OCI-LY3 (cell line): ENCODE measurements at regions not wholly inside any gene's neighbourhood (a gene's known extent, or its start where the extent isn't known, plus 50 kb on each side); places are given as distances from the start of the nearest gene placed in this dataset.

Source experiments
- H2AFZ ChIP-seq: fragments of 200-600, 300-600 bp; shearing (Covaris generic); 2 replicates; pipeline ENCODE4 v1.6.0; 2014; ENCODE audit warnings: antibody characterized with exemption, low read depth, low read length
- H3K27ac ChIP-seq: fragments of 200-600, 300-600 bp; sonication (generic); 2 replicates; pipeline ENCODE4 v1.5.1; 2014; ENCODE audit warnings: mild to moderate bottlenecking, low read length, moderate library complexity, mixed read lengths
- H3K27me3 ChIP-seq: fragments of 200-600, 300-600 bp; sonication (generic); 2 replicates; pipeline ENCODE4 v1.6.1; 2014; ENCODE audit warnings: low read depth, low read length, mixed read lengths
- H3K36me3 ChIP-seq: fragments of 200-600, 300-600 bp; sonication (generic); replicated peaks from 2 replicates; pipeline ENCODE3; 2014; ENCODE audit warnings: low read depth, low read length, mixed read lengths
- H3K4me1 ChIP-seq: fragments of 300-600, 200-600 bp; sonication (generic); 2 replicates; pipeline ENCODE4 v1.6.1; 2014; ENCODE audit warnings: low read length, mixed read lengths
- H3K4me2 ChIP-seq: fragments of 200-600, 300-600 bp; sonication (generic); 2 replicates; pipeline ENCODE4 v1.6.1; 2014; ENCODE audit warnings: low read length, mixed read lengths
- H3K4me3 ChIP-seq: fragments of 300-600, 200-600 bp; sonication (generic); 2 replicates; pipeline ENCODE4 v1.5.1; 2014; ENCODE audit warnings: antibody characterized with exemption, mild to moderate bottlenecking, low read length, moderate library complexity
- H3K79me2 ChIP-seq: fragments of 300-600, 200-600 bp; shearing (Covaris generic); 2 replicates; pipeline ENCODE4 v1.6.1; 2014; ENCODE audit warnings: mild to moderate bottlenecking, low read length, mixed read lengths
- H3K9ac ChIP-seq: fragments of 300-600, 200-600 bp; shearing (Covaris generic); 2 replicates; pipeline ENCODE4 v1.6.0; 2014; ENCODE audit warnings: mild to moderate bottlenecking, low read length, moderate library complexity
- H3K9me3 ChIP-seq: fragments of 200-600, 300-600 bp; shearing (Covaris generic); 2 replicates; pipeline ENCODE4 v1.6.1; 2014; ENCODE audit warnings: low read length, mixed read lengths; ENCODE audit not compliant: insufficient read depth
- H4K20me1 ChIP-seq: fragments of 200-600, 300-600 bp; sonication (generic); 2 replicates; pipeline ENCODE4 v1.6.1; 2016; ENCODE audit warnings: low read length, mixed read lengths; ENCODE audit not compliant: insufficient read depth
- EZH2phosphoT487 ChIP-seq: fragments of 200-600 bp; shearing (Covaris generic); IDR thresholded peaks from 2 replicates; pipeline ENCODE4 v1.6.1; 2018; ENCODE audit warnings: antibody characterized with exemption, mixed run types, low read depth
- TF ChIP-seq, protein P1 (sequence below): fragments of 200-600, 300-600 bp; sonication (generic); IDR thresholded peaks from 2 replicates; pipeline ENCODE4 v1.5.1; 2014; ENCODE audit warnings: antibody characterized with exemption, low read length, low read depth

DNA sequence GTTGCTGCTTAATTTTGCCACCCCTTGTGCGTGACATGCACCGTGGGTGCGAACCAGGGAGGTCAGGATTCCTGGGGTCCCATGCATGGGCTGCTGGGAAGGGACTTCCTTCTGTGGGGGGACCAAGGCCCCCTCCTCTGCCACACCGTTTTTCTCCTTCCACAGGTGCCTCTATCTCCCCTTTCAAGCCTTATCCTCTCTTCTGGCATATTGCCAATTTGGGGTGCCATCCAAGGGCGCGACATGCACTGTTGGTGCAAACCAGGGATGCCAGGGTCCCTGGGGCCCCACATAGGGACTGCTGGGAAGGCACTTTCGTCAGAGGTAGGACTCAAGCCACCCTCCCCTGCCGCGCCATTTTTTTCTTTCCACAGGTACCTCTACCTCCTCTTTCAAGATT is 289.0 kb downstream of the ALG10 start:
- H3K9me3 ChIP-seq: no peaks in the 10 kb centered on the region
- H3K4me2 ChIP-seq: no peak overlapping the region
- H3K27ac ChIP-seq: no peak overlapping the region
- no peak overlapping the region for H2AFZ ChIP-seq
- H3K36me3 ChIP-seq: no peaks in the 10 kb centered on the region
- TF ChIP-seq EZH2phosphoT487: no peak
- TF ChIP-seq, protein P1, sequence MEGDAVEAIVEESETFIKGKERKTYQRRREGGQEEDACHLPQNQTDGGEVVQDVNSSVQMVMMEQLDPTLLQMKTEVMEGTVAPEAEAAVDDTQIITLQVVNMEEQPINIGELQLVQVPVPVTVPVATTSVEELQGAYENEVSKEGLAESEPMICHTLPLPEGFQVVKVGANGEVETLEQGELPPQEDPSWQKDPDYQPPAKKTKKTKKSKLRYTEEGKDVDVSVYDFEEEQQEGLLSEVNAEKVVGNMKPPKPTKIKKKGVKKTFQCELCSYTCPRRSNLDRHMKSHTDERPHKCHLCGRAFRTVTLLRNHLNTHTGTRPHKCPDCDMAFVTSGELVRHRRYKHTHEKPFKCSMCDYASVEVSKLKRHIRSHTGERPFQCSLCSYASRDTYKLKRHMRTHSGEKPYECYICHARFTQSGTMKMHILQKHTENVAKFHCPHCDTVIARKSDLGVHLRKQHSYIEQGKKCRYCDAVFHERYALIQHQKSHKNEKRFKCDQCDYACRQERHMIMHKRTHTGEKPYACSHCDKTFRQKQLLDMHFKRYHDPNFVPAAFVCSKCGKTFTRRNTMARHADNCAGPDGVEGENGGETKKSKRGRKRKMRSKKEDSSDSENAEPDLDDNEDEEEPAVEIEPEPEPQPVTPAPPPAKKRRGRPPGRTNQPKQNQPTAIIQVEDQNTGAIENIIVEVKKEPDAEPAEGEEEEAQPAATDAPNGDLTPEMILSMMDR: no peak
- H3K4me1 ChIP-seq: no peaks in the 10 kb centered on the region
- no peaks in the 10 kb centered on the region for H3K79me2 ChIP-seq
- H3K9ac ChIP-seq: no peak overlapping the region
- no peaks in the 10 kb centered on the region for H4K20me1 ChIP-seq
- no peak overlapping the region for H3K4me3 ChIP-seq
- no peaks in the 10 kb centered on the region for H3K27me3 ChIP-seq

DNA sequence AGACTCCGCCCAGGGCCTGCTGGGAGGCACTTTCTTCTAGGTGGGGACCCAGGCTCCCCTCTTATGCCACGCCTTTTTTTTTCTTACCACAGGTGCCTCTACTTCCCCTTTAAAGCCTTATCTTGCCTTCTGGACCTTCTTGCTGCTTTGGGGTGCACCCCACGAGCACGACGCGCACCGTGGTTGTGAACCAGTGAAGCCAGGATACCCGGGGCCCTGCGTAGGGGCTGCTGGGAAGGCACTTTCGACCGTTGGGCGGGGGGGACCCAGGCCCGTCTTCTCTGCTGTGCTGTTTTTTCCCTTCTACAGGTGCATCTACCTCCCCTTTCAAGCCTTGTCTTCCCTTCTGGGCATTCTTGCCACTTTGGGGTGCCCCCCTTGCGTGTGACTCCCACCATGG is 305.4 kb downstream of the ALG10 start:
- no peak overlapping the region for H3K27ac ChIP-seq
- no peak overlapping the region for H3K4me3 ChIP-seq
- no peaks in the 10 kb centered on the region for H3K36me3 ChIP-seq
- no peak overlapping the region for H3K9ac ChIP-seq
- H3K9me3 ChIP-seq: no peaks in the 10 kb centered on the region
- no peaks in the 10 kb centered on the region for H3K4me1 ChIP-seq
- no peak for TF ChIP-seq EZH2phosphoT487
- TF ChIP-seq, protein P1: no peak
- no peaks in the 10 kb centered on the region for H3K27me3 ChIP-seq
- H3K4me2 ChIP-seq: no peak overlapping the region
- no peaks in the 10 kb centered on the region for H4K20me1 ChIP-seq
- H3K79me2 ChIP-seq: no peaks in the 10 kb centered on the region
- no peak overlapping the region for H2AFZ ChIP-seq

DNA sequence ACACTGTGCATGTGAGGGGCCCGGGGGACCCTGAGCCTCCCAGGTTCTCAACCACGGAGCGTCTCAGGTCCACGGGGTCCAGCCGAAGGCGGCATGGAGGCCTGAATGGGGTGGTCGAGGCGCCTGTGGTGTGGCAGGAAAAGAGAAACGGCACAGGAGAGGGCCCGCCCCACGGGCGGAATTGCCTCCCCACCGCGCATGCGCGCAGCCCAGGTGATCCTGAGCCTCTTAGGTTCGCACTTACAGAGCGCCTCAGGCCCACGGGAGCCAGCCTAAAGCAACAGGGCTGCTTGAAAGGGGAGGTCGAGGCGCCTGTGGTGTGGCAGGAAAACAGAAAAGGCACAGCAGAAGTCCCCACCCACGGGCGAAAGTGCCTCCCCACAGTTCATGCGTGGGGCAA is 311.0 kb downstream of the ALG10 start:
- H3K79me2 ChIP-seq: no peaks in the 10 kb centered on the region
- TF ChIP-seq, protein P1: no peak
- TF ChIP-seq EZH2phosphoT487: no peak
- no peak overlapping the region for H2AFZ ChIP-seq
- H3K4me2 ChIP-seq: no peak overlapping the region
- no peak overlapping the region for H3K4me3 ChIP-seq
- no peak overlapping the region for H3K9ac ChIP-seq
- no peaks in the 10 kb centered on the region for H3K4me1 ChIP-seq
- H3K36me3 ChIP-seq: no peaks in the 10 kb centered on the region
- H3K27ac ChIP-seq: no peak overlapping the region
- no peaks in the 10 kb centered on the region for H3K27me3 ChIP-seq
- no peaks in the 10 kb centered on the region for H4K20me1 ChIP-seq
- no peaks in the 10 kb centered on the region for H3K9me3 ChIP-seq

DNA sequence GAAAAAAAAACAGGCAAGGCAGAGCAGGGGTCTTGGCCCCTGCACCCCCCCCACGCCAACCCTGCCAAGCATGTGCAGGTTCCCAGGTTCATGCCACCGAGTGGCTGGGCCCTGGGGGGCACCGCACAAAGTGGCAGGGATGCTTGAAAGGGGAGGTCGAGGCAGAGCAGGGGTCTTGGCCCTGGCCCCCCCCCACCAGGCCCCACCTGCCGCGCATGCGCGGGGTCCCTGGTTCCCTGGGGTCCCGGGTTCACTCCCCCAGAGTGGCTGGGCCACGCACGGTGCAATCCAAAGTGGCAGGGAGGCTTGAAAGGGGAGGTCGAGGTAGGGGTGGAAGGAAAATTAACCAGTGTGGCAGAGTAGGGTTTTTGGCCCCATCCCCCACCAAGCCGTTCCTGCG is 312.2 kb downstream of the ALG10 start:
- Histone ChIP-seq H3K79me2 (no peaks in the 10 kb centered on the region), H3K27ac (no peak overlapping the region), H3K4me1 (no peaks in the 10 kb centered on the region), H3K4me2 (no peak overlapping the region), H2AFZ (no peak overlapping the region), H3K27me3 (no peaks in the 10 kb centered on the region), H3K36me3 (no peaks in the 10 kb centered on the region), H3K4me3 (no peak overlapping the region), H4K20me1 (no peaks in the 10 kb centered on the region), H3K9me3 (no peaks in the 10 kb centered on the region), H3K9ac (no peak overlapping the region)
- TF ChIP-seq EZH2phosphoT487: no peak
- TF ChIP-seq, protein P1: no peak
